H1 (cell line): ENCODE measurements at regions not wholly inside any gene's neighbourhood (a gene's known extent, or its start where the extent isn't known, plus 50 kb on each side); places are given as distances from the start of the nearest gene placed in this dataset.

Source experiments
- E2F6 ChIP-seq: IDR thresholded peaks from 2 replicates; pipeline ENCODE4 v1.6.1; 2012; ENCODE audit warnings: inconsistent platforms
- NANOG ChIP-seq: IDR thresholded peaks from 2 replicates; pipeline ENCODE4 v1.6.1; 2011; ENCODE audit warnings: low read length, low read depth, mild to moderate bottlenecking, inconsistent platforms; ENCODE audit not compliant: insufficient read depth, poor library complexity, severe bottlenecking
- POLR2A ChIP-seq, 2 experiments: IDR thresholded peaks; 1 replicate in 1 of 2; 2 replicates in 1 of 2; pipeline ENCODE4 v1.6.1; 2011; ENCODE audit warnings: low read depth in 2 of 2, low read length in 2 of 2, mild to moderate bottlenecking in 2 of 2; ENCODE audit errors: control extremely low read depth in 1 of 2
- RAD21 ChIP-seq, 2 experiments: IDR thresholded peaks in 1 of 2; conservative IDR thresholded peaks in 1 of 2; 2 replicates each; pipeline ENCODE4 v1.6.1; 2011; ENCODE audit warnings: low read depth in 2 of 2, low read length in 2 of 2, improper control_type of control experiment in 1 of 2, inconsistent platforms in 1 of 2, mild to moderate bottlenecking in 1 of 2, moderate library complexity in 1 of 2
- USF2 ChIP-seq: IDR thresholded peaks from 2 replicates; pipeline ENCODE4 v1.6.1; 2011; ENCODE audit warnings: low read length, improper control_type of control experiment

- TF ChIP-seq E2F6 = no peak
- TF ChIP-seq USF2 = no peak
- TF ChIP-seq NANOG = no peak
- no peak for TF ChIP-seq POLR2A (IDR thresholded peaks at IDR 0.05; ENCODE audit: control extremely low read depth in 1 of 2, low read depth in 2 of 2, low read length in 2 of 2)
- no peak for TF ChIP-seq RAD21 (IDR thresholded peaks at IDR 0.05 in 1 of 2, conservative IDR thresholded peaks at IDR 0.05 in 1 of 2; ENCODE audit: low read depth in 2 of 2, low read length in 2 of 2)
Observed at GRCh38 chr16:59527206-59527997, 793.3 kb upstream of the GOT2 start (continued).
